ENCODE measurements at regions not wholly inside any gene's neighbourhood (a gene's known extent, or its start where the extent isn't known, plus 50 kb on each side); places are given as distances from the start of the nearest gene placed in this dataset.

DNA sequence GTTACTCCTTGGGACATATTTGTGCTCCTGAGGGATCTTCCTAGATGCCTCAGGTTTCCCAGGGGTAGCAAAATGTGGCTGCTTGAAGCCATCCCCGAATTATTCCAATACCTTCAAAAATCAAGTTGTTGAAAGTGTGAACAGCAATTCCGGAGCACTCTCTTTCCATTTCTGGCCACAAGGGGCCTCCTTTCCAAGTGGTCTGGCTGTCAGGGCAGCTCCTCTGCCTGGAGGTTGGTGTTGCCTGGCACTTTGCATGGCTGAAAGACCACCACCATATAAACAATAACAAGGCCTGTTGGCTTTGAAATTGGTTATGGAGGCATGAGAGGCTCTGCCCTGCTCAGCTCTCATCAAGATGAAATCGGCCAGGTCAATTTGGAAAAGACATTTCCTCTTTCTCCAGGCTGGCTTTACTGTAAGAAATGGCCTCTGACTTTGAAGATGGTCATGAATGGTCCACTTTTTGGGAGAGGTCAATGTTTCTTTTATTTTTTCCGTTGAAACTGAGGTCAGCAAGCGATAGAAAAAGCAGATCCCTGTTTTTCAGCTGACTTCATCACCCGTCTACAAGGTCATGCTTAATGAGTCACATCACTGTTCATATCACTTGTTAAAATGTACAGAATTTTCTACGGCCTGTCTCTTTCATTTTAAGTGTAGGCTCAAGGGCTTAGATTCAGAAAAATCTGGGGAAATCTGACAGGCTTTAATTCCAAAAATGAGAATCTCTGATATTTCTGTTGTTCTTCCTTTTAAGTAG, 481.1 kb upstream of the ZNF608 start:
- DNase-seq: peak; percentile 32

DNA sequence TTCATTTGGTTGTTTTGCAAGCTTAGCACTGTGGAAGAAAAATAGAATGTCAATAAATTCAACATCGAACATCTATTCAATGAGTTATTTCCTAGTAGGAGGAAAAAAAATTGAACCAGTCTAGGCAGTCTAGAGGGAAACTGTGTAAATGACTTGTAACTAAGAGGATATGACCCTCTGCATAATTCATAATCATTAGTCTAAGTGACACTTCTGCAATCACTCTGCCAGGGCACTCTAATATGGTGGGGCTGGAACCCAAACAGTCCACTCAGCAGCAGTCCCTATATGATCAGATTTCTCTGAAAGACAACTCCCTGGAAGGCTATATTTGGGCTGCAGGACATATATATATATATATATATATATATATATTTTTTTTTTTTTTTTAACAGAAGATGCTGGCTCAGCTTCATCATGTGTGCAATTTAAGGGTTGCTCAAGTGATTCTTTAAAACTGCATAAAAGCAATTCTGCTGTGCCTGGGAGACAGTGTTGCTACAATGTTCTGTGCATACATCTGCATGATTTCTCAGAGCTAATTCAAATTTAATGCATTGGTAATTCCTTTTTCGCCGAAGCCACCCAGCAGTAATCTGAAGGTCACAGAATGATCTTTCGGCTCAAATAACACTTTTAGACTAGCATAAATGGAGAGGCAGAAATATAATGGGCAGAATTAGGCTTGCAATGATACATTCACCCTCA, 482.1 kb upstream of the ZNF608 start:
- no TSS peak for BruUV-seq (replicated peaks)
- intact Hi-C loops (cut with micrococcal nuclease): no loop called here

More for the DNA sequence above, 481.1 kb upstream of the ZNF608 start:
- intact Hi-C loops (cut with micrococcal nuclease): no loop called here
- Histone ChIP-seq H3K36me3 (ENCODE audit: low read depth, low read length) (no peaks in the 10 kb centered on the region), H3F3A (ENCODE audit: low read length, unreplicated experiment) (no peaks in the 10 kb centered on the region), H3K27me3 (ENCODE audit: low read length) (no peaks in the 10 kb centered on the region), H3K4me2 (ENCODE audit: low read length) (no peak overlapping the region), H3K4me1 (ENCODE audit: insufficient read depth, low read length) (no peaks in the 10 kb centered on the region), H3K9me2 (replicated peaks; ENCODE audit: low read length) (no peaks in the 10 kb centered on the region), H3K27ac (ENCODE audit: low read length) (no peak overlapping the region), H3K4me3 (ENCODE audit: low read length) (no peak overlapping the region), H3K9ac (ENCODE audit: low read length) (no peak overlapping the region), H3K79me2 (ENCODE audit: low read length) (no peaks in the 10 kb centered on the region), H3K9me3 (ENCODE audit: low read length) (no peaks in the 10 kb centered on the region), H4K20me1 (ENCODE audit: low read length) (no peaks in the 10 kb centered on the region), H2AFZ (ENCODE audit: low read length) (no peak overlapping the region)
- no TSS peak for BruUV-seq (replicated peaks)
- POLR2A ChIA-PET (ENCODE audit: unreplicated experiment): no interaction called here
- TF ChIP-seq, protein P1, sequence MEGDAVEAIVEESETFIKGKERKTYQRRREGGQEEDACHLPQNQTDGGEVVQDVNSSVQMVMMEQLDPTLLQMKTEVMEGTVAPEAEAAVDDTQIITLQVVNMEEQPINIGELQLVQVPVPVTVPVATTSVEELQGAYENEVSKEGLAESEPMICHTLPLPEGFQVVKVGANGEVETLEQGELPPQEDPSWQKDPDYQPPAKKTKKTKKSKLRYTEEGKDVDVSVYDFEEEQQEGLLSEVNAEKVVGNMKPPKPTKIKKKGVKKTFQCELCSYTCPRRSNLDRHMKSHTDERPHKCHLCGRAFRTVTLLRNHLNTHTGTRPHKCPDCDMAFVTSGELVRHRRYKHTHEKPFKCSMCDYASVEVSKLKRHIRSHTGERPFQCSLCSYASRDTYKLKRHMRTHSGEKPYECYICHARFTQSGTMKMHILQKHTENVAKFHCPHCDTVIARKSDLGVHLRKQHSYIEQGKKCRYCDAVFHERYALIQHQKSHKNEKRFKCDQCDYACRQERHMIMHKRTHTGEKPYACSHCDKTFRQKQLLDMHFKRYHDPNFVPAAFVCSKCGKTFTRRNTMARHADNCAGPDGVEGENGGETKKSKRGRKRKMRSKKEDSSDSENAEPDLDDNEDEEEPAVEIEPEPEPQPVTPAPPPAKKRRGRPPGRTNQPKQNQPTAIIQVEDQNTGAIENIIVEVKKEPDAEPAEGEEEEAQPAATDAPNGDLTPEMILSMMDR (conservative IDR thresholded peaks at IDR 0.05; ENCODE audit: low read depth, low read length): peak; percentile 68
- no peak for TF ChIP-seq EZH2 (IDR thresholded peaks at IDR 0.05; ENCODE audit: low read length, unreplicated experiment)
- no peak; the same call in 1 of the 2 replicates for ATAC-seq
- CTCF ChIA-PET: no interaction called here

More for the DNA sequence above, 482.1 kb upstream of the ZNF608 start:
- Histone ChIP-seq H3K36me3 (ENCODE audit: low read depth, low read length) (no peaks in the 10 kb centered on the region), H3K9ac (ENCODE audit: low read length) (no peak overlapping the region), H3K9me3 (ENCODE audit: low read length) (no peaks in the 10 kb centered on the region), H3K4me3 (ENCODE audit: low read length) (no peak overlapping the region), H3K4me1 (ENCODE audit: insufficient read depth, low read length) (no peaks in the 10 kb centered on the region), H3K27me3 (ENCODE audit: low read length) (no peaks in the 10 kb centered on the region), H3K4me2 (ENCODE audit: low read length) (no peak overlapping the region), H3K79me2 (ENCODE audit: low read length) (no peaks in the 10 kb centered on the region), H3K9me2 (replicated peaks; ENCODE audit: low read length) (no peaks in the 10 kb centered on the region), H3K27ac (ENCODE audit: low read length) (no peak overlapping the region), H2AFZ (ENCODE audit: low read length) (no peak overlapping the region), H4K20me1 (ENCODE audit: low read length) (no peaks in the 10 kb centered on the region), H3F3A (ENCODE audit: low read length, unreplicated experiment) (no peaks in the 10 kb centered on the region)
- no peak for DNase-seq
- ChIA-PET POLR2A (ENCODE audit: unreplicated experiment) (no interaction called here), CTCF (no interaction called here)
- ATAC-seq: no peak
- TF ChIP-seq EZH2phosphoT487 (IDR thresholded peaks at IDR 0.05; ENCODE audit: borderline replicate concordance, low read length) (no peak), EZH2 (IDR thresholded peaks at IDR 0.05; ENCODE audit: low read length, unreplicated experiment) (no peak)
- TF ChIP-seq, protein P1 (conservative IDR thresholded peaks at IDR 0.05; ENCODE audit: low read depth, low read length): no peak
